H9 (cell line): ENCODE measurements at regions not wholly inside any gene's neighbourhood (a gene's known extent, or its start where the extent isn't known, plus 50 kb on each side); places are given as distances from the start of the nearest gene placed in this dataset.

Experiments used
- DNase-seq: peaks from one replicate; pipeline ENCODE4 v3.0.0-alpha.2; 2017
- H2AFZ ChIP-seq: one replicate; pipeline ENCODE4 v1.6.1; 2013; ENCODE audit warnings: mild to moderate bottlenecking, low read length, control low read depth, moderate library complexity
- H2AK5ac ChIP-seq: 2 replicates; pipeline ENCODE4 v1.6.1; 2013; ENCODE audit warnings: low read length, control low read depth, mixed read lengths; ENCODE audit not compliant: insufficient read length
- H2BK120ac ChIP-seq: one replicate; pipeline ENCODE4 v1.6.1; 2013; ENCODE audit warnings: low read depth, mild to moderate bottlenecking, low read length, control low read depth, inconsistent platforms; ENCODE audit not compliant: poor library complexity, severe bottlenecking
- H2BK12ac ChIP-seq: 2 replicates; pipeline ENCODE4 v1.6.1; 2013; ENCODE audit warnings: low read length, control low read depth, mixed read lengths, low read depth; ENCODE audit not compliant: insufficient read length
- H2BK15ac ChIP-seq: 2 replicates; pipeline ENCODE4 v1.6.1; 2013; ENCODE audit warnings: low read depth, low read length, control low read depth
- H2BK20ac ChIP-seq: one replicate; pipeline ENCODE4 v1.6.1; 2013; ENCODE audit warnings: low read depth, mild to moderate bottlenecking, low read length, control low read depth, inconsistent platforms; ENCODE audit not compliant: poor library complexity, severe bottlenecking
- H2BK5ac ChIP-seq: 2 replicates; pipeline ENCODE4 v1.6.1; 2013; ENCODE audit warnings: low read length, control low read depth, mixed read lengths; ENCODE audit not compliant: insufficient read length
- H3K14ac ChIP-seq: 2 replicates; pipeline ENCODE4 v1.6.1; 2013; ENCODE audit warnings: low read length, control low read depth; ENCODE audit not compliant: insufficient read depth
- H3K18ac ChIP-seq: 2 replicates; pipeline ENCODE4 v1.6.1; 2013; ENCODE audit warnings: low read depth, mild to moderate bottlenecking, mixed read lengths, low read length, control low read depth; ENCODE audit not compliant: insufficient read length
- H3K23ac ChIP-seq: 2 replicates; pipeline ENCODE4 v1.6.1; 2013; ENCODE audit warnings: low read length, control low read depth, mixed read lengths, low read depth; ENCODE audit not compliant: insufficient read length
- H3K23me2 ChIP-seq: 2 replicates; pipeline ENCODE4 v1.6.1; 2013; ENCODE audit warnings: low read depth, mild to moderate bottlenecking, mixed read lengths, low read length, control low read depth; ENCODE audit not compliant: insufficient read length, poor library complexity, severe bottlenecking
- H3K27ac ChIP-seq: 2 replicates; pipeline ENCODE4 v1.5.1; 2013; ENCODE audit warnings: low read length, control low read depth, mixed read lengths, low read depth; ENCODE audit not compliant: insufficient read length
- H3K27me3 ChIP-seq: 2 replicates; pipeline ENCODE4 v1.6.1; 2013; ENCODE audit warnings: low read length, control low read depth, inconsistent platforms; ENCODE audit not compliant: insufficient read depth
- H3K4ac ChIP-seq: 2 replicates; pipeline ENCODE4 v1.6.1; 2013; ENCODE audit warnings: low read depth, mild to moderate bottlenecking, control low read depth, inconsistent platforms, low read length, moderate library complexity
- H3K4me1 ChIP-seq: 2 replicates; pipeline ENCODE4 v1.6.1; 2013; ENCODE audit warnings: low read length, control low read depth, inconsistent platforms; ENCODE audit not compliant: insufficient read depth
- H3K4me2 ChIP-seq: 2 replicates; pipeline ENCODE4 v1.6.1; 2013; ENCODE audit warnings: low read length, control low read depth, mixed read lengths; ENCODE audit not compliant: insufficient read length, insufficient read depth
- H3K56ac ChIP-seq: 2 replicates; pipeline ENCODE4 v1.6.1; 2013; ENCODE audit warnings: low read depth, mild to moderate bottlenecking, mixed read lengths, low read length, control low read depth; ENCODE audit not compliant: insufficient read length
- H3K79me1 ChIP-seq: 2 replicates; pipeline ENCODE4 v1.6.1; 2013; ENCODE audit warnings: low read depth, mild to moderate bottlenecking, moderate library complexity, low read length, control low read depth, inconsistent platforms; ENCODE audit not compliant: insufficient read depth, poor library complexity, severe bottlenecking
- H3K79me2 ChIP-seq: 2 replicates; pipeline ENCODE4 v1.6.1; 2013; ENCODE audit warnings: low read length, control low read depth, inconsistent platforms; ENCODE audit not compliant: insufficient read depth
- H3K9ac ChIP-seq: 2 replicates; pipeline ENCODE4 v1.6.1; 2013; ENCODE audit warnings: low read length, control low read depth, mixed read lengths; ENCODE audit not compliant: insufficient read length; ENCODE audit errors: extremely low read depth
- H3K9me3 ChIP-seq: one replicate; pipeline ENCODE4 v1.6.1; 2013; ENCODE audit warnings: low read depth, low read length, inconsistent platforms; ENCODE audit not compliant: control insufficient read depth
- H3T11ph ChIP-seq: one replicate; pipeline ENCODE4 v1.6.1; 2013; ENCODE audit warnings: mild to moderate bottlenecking, low read length, control low read depth, inconsistent platforms
- H4K20me1 ChIP-seq: one replicate; pipeline ENCODE4 v1.6.1; 2013; ENCODE audit not compliant: control insufficient read depth, insufficient read length, insufficient read depth
- H4K5ac ChIP-seq: 2 replicates; pipeline ENCODE4 v1.6.1; 2013; ENCODE audit warnings: low read depth, mild to moderate bottlenecking, mixed read lengths, low read length, control low read depth; ENCODE audit not compliant: insufficient read length
- H4K8ac ChIP-seq: replicated peaks from 2 replicates; pipeline ENCODE4 v1.6.1; 2013; ENCODE audit warnings: low read length, control low read depth, mixed read lengths, low read depth; ENCODE audit not compliant: insufficient read length
- H4K91ac ChIP-seq: 2 replicates; pipeline ENCODE4 v1.6.1; 2013; ENCODE audit warnings: low read depth, mild to moderate bottlenecking, moderate library complexity, mixed read lengths, low read length, control low read depth; ENCODE audit not compliant: insufficient read length
- H3K27ac Mint-ChIP-seq, 3 experiments: 2 replicates in 2 of 3; 3 replicates in 1 of 3; pipeline ENCODE4 v1.8.0; 2020 to 2021; ENCODE audit warnings: mixed read lengths in 3 of 3, mild to moderate bottlenecking in 1 of 3, moderate library complexity in 1 of 3
- H3K27me3 Mint-ChIP-seq: 2 replicates; pipeline ENCODE4 v1.8.0; 2021; ENCODE audit warnings: low read depth, mild to moderate bottlenecking, moderate library complexity, mixed read lengths
- H3K36me3 Mint-ChIP-seq, 3 experiments: 2 replicates in 2 of 3; 3 replicates in 1 of 3; pipeline ENCODE4 v1.8.0; 2020 to 2021; ENCODE audit warnings: low read depth in 3 of 3, mixed read lengths in 3 of 3; ENCODE audit not compliant: insufficient read depth in 1 of 3
- H3K4me1 Mint-ChIP-seq, 2 experiments: 2 replicates each; pipeline ENCODE4 v1.8.0; 2020; ENCODE audit warnings: mixed read lengths in 2 of 2
- H3K4me3 Mint-ChIP-seq, 2 experiments: 2 replicates in 1 of 2; 3 replicates in 1 of 2; pipeline ENCODE4 v1.8.0; 2020 to 2021; ENCODE audit warnings: mild to moderate bottlenecking in 2 of 2, mixed read lengths in 2 of 2, moderate library complexity in 1 of 2
- H3K9me3 Mint-ChIP-seq, 2 experiments: 2 replicates in 1 of 2; 3 replicates in 1 of 2; pipeline ENCODE4 v1.8.0; 2020; ENCODE audit warnings: mild to moderate bottlenecking in 2 of 2, mixed read lengths in 2 of 2, moderate library complexity in 1 of 2
- TF ChIP-seq, protein P1 (sequence below): fragments of 200-600 bp; sonication (generic); conservative IDR thresholded peaks from 3 replicates; pipeline ENCODE4 v1.8.0; 2021; ENCODE audit warnings: antibody characterized with exemption, mild to moderate bottlenecking

DNA sequence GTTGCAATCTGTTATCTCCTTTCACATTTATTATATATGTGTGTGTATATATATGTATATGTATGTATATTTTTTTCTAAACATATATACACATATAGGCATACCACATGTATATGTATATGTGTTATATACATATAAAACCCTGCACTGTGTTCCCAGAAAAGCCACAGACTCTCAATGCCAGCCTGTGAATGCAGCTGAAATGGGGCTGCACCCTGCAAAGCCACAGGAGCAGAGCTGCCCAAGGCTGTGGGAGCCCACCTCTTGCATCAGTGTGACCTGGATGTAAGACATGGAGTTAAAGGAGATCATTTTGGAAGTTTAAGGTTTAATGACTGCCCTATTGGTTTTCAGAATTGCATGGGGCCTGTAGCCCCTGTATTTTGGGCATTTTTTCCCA lies 762.3 kb upstream of the ARPP21 start:
- Histone ChIP-seq H2BK120ac (no peak overlapping the region), H3K27ac (no peak overlapping the region)

More for the DNA sequence above, 762.3 kb upstream of the ARPP21 start:
- Mint-ChIP-seq H3K9me3 (no peaks in the 10 kb centered on the region), H3K4me3 (no peak overlapping the region), H3K27me3 (no peaks in the 10 kb centered on the region), H3K27ac (no peak overlapping the region), H3K36me3 (no peaks in the 10 kb centered on the region), H3K4me1 (peaks cover 8 to 9% of the 10 kb centered on the region in 2 experiments)
- H4K91ac ChIP-seq, result no peak overlapping the region
- no peak overlapping the region for H2BK20ac ChIP-seq
- H2BK15ac ChIP-seq, result no peak overlapping the region
- H2AK5ac ChIP-seq, result no peak overlapping the region
- no peak overlapping the region for H3K4ac ChIP-seq
- H3K27me3 ChIP-seq, result no peaks in the 10 kb centered on the region
- no peaks in the 10 kb centered on the region for H3K4me1 ChIP-seq
- no peak overlapping the region for H2BK5ac ChIP-seq
- H3K79me2 ChIP-seq, result no peaks in the 10 kb centered on the region
- DNase-seq, result no peak
- no peak overlapping the region for H3T11ph ChIP-seq
- TF ChIP-seq, protein P1, sequence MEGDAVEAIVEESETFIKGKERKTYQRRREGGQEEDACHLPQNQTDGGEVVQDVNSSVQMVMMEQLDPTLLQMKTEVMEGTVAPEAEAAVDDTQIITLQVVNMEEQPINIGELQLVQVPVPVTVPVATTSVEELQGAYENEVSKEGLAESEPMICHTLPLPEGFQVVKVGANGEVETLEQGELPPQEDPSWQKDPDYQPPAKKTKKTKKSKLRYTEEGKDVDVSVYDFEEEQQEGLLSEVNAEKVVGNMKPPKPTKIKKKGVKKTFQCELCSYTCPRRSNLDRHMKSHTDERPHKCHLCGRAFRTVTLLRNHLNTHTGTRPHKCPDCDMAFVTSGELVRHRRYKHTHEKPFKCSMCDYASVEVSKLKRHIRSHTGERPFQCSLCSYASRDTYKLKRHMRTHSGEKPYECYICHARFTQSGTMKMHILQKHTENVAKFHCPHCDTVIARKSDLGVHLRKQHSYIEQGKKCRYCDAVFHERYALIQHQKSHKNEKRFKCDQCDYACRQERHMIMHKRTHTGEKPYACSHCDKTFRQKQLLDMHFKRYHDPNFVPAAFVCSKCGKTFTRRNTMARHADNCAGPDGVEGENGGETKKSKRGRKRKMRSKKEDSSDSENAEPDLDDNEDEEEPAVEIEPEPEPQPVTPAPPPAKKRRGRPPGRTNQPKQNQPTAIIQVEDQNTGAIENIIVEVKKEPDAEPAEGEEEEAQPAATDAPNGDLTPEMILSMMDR, result no peak
- no peak overlapping the region for H3K18ac ChIP-seq
- H3K23me2 ChIP-seq, result no peaks in the 10 kb centered on the region
- no peaks in the 10 kb centered on the region for H3K79me1 ChIP-seq
- H3K9ac ChIP-seq, result no peak overlapping the region
- no peak overlapping the region for H3K23ac ChIP-seq
- no peak overlapping the region for H2AFZ ChIP-seq
- H3K14ac ChIP-seq, result no peak overlapping the region
- H4K8ac ChIP-seq, result no peak overlapping the region
- H3K9me3 ChIP-seq, result no peaks in the 10 kb centered on the region
- no peak overlapping the region for H4K5ac ChIP-seq
- no peak overlapping the region for H3K4me2 ChIP-seq
- no peaks in the 10 kb centered on the region for H4K20me1 ChIP-seq
- no peak overlapping the region for H3K56ac ChIP-seq
- no peak overlapping the region for H2BK12ac ChIP-seq
